Lung (tissue), 11 donors: ENCODE measurements at regions not wholly inside any gene's neighbourhood (a gene's known extent, or its start where the extent isn't known, plus 50 kb on each side); places are given as distances from the start of the nearest gene placed in this dataset.

ENCODE experiments used
- ATAC-seq: fragments of 200-7000 bp; cut with Tn5 transposase; one replicate; pipeline ENCODE4 v1.9.1; 2020; ENCODE audit warnings: moderate number of reproducible peaks; ENCODE audit not compliant: insufficient read depth, low FRiP score
- DNase-seq, 3 donors: peaks; one replicate each; pipeline ENCODE4 v3.0.0-alpha.2; 2013 to 2017
- H3K27ac ChIP-seq, 2 donors: one replicate each; pipeline ENCODE4 v1.5.1; 2013; ENCODE audit warnings: mild to moderate bottlenecking in 2 of 2, moderate library complexity in 2 of 2, control low read depth in 1 of 2, inconsistent platforms in 1 of 2, low read depth in 1 of 2, low read length in 1 of 2
- H3K27me3 ChIP-seq, 3 donors: one replicate each; pipeline ENCODE4 v1.5.1; 2013; ENCODE audit warnings: low read length in 2 of 3; ENCODE audit not compliant: control insufficient read depth in 3 of 3, insufficient read depth in 3 of 3
- H3K36me3 ChIP-seq, 4 donors: one replicate each; pipeline ENCODE4 v1.5.1; 2013; ENCODE audit warnings: low read length in 4 of 4, mild to moderate bottlenecking in 1 of 4, moderate library complexity in 1 of 4; ENCODE audit not compliant: control insufficient read depth in 4 of 4, insufficient read depth in 4 of 4
- H3K4me1 ChIP-seq, 5 donors: one replicate each; pipeline ENCODE4 v1.5.1; 2013; ENCODE audit warnings: low read length in 5 of 5, mild to moderate bottlenecking in 2 of 5, moderate library complexity in 1 of 5; ENCODE audit not compliant: control insufficient read depth in 5 of 5, insufficient read depth in 5 of 5
- H3K4me3 ChIP-seq: one replicate; pipeline ENCODE4 v1.5.1; 2013; ENCODE audit warnings: mild to moderate bottlenecking, control low read depth, moderate library complexity
- H3K9ac ChIP-seq, 2 donors: one replicate each; pipeline ENCODE4 v1.5.1; 2013; ENCODE audit warnings: low read length in 2 of 2, control low read depth in 1 of 2; ENCODE audit not compliant: insufficient read depth in 1 of 2
- H3K9me3 ChIP-seq, 4 donors: one replicate each; pipeline ENCODE4 v1.5.1; 2013; ENCODE audit warnings: low read length in 3 of 4, mild to moderate bottlenecking in 1 of 4, moderate library complexity in 1 of 4; ENCODE audit not compliant: control insufficient read depth in 4 of 4, insufficient read depth in 3 of 4
- WGBS, 2 donors: extraction: QIAGEN DNeasy Blood & Tissue Kit; methylation state at CpG; one replicate each; pipeline ENCODE4 v1.1.7; 2013; 5-methylcytosine and 5-hydroxymethylcytosine counted together
- TF ChIP-seq, protein P1 (sequence below): IDR thresholded peaks from 2 replicates; pipeline ENCODE4 v1.5.1; 2012; ENCODE audit warnings: mild to moderate bottlenecking; ENCODE audit errors: control extremely low read depth, extremely low read depth
- donor health status: control.
- donor health status: control.
- donor health status: Bipolar disorder and iron deficiency.
- donor health status: healthy.
- donor health status: DM: yes; HTN: yes; CAD: no.

DNA sequence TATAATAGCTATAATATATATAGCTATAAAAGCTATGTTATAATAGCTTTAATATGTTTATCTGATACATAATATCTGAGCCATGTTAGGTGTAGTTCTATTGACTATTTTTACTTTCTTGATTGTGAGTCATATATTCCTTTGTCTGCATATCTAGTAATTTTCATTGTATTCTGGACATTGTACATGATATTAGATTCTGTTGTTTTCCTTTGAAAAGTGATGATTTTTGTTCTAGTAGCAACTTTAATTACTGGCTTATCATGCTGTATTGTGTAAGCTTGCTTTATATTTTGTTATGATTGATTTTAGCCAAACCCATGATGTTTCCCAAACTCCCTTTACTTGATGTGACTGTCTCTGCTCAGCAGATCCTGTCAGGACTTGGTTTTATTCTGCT is 125.7 kb upstream of the TCF4 start:
- Histone ChIP-seq H3K27ac (no peak overlapping the region), H3K9ac (no peak overlapping the region), H3K4me3 (no peak overlapping the region), H3K9me3 (peaks cover 0 to 12% (median 6%) of the 10 kb centered on the region in 4 donors), H3K27me3 (no peaks in the 10 kb centered on the region), H3K36me3 (no peaks in the 10 kb centered on the region), H3K4me1 (no peaks in the 10 kb centered on the region)
- TF ChIP-seq, protein P1, sequence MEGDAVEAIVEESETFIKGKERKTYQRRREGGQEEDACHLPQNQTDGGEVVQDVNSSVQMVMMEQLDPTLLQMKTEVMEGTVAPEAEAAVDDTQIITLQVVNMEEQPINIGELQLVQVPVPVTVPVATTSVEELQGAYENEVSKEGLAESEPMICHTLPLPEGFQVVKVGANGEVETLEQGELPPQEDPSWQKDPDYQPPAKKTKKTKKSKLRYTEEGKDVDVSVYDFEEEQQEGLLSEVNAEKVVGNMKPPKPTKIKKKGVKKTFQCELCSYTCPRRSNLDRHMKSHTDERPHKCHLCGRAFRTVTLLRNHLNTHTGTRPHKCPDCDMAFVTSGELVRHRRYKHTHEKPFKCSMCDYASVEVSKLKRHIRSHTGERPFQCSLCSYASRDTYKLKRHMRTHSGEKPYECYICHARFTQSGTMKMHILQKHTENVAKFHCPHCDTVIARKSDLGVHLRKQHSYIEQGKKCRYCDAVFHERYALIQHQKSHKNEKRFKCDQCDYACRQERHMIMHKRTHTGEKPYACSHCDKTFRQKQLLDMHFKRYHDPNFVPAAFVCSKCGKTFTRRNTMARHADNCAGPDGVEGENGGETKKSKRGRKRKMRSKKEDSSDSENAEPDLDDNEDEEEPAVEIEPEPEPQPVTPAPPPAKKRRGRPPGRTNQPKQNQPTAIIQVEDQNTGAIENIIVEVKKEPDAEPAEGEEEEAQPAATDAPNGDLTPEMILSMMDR, result no peak
- no peak for DNase-seq
- no peak for ATAC-seq

DNA sequence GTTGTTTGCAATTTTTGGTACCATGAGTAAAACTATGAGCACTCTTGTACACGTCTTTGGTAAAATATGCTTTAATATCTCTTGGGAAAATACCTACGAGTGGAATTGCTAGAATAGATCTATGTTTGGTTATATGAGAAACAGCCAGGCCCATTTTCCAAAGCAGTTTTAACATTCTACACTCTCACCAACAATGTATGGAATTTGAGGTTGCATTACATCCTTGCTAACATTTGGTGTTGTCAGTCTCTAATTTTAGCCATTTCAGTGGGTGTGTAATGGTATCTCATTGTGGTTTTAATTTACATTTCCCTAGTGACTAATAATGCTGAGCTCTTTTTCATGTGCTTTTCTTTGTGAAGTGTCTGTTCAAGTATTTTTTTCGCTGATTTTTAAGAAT is 118.9 kb upstream of the TCF4 start:
- no peak for DNase-seq
- peaks cover 0 to 4% (median 0%) of the 10 kb centered on the region in 4 donors for H3K9me3 ChIP-seq
- WGBS, 2 donors, result 86 to 92% methylated on average over 3 of the region's 3 CpGs
- TF ChIP-seq, protein P1, result no peak
- H3K9ac ChIP-seq, result no peak overlapping the region
- no peaks in the 10 kb centered on the region for H3K4me1 ChIP-seq
- no peaks in the 10 kb centered on the region for H3K27me3 ChIP-seq
- H3K27ac ChIP-seq, result no peak overlapping the region
- no peaks in the 10 kb centered on the region for H3K36me3 ChIP-seq
- ATAC-seq, result no peak
- H3K4me3 ChIP-seq, result no peak overlapping the region

DNA sequence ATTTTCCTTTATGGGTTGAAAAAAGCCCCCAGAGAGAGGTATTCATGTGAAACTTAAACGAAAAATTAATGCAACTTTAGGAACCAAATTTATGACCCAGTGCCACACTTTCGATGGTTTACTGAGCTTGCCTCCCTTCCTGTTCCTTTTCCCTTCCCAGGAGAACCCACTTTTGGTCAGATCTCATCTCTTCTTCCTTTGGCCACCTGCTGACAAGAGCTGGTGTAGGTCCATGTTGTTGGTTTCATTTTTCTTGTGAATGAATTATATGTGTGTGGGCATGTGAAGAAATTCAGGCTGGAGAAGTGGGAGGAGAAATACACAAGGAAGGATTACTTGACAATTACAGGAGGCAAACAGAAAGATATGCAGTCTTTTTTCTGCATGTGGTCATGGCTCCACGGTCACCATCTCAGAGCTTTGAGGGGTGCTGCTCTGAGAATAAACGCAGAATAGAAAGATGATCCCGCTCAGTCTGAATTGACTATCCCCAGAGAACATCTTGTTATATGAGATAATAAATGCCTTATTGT is 111.3 kb upstream of the TCF4 start:
- Histone ChIP-seq H3K4me1 (peaks cover 0 to 2% (median 0%) of the 10 kb centered on the region in 5 donors), H3K36me3 (no peaks in the 10 kb centered on the region), H3K4me3 (no peak overlapping the region), H3K27ac (no peak overlapping the region), H3K9ac (no peak overlapping the region), H3K9me3 (peaks cover 0 to 4% (median 1%) of the 10 kb centered on the region in 4 donors), H3K27me3 (no peaks in the 10 kb centered on the region)
- ATAC-seq (no peak), DNase-seq (no peak)
- TF ChIP-seq, protein P1, result no peak
- 71 to 78% methylated on average over 5 of the region's 5 CpGs for WGBS, 2 donors

DNA sequence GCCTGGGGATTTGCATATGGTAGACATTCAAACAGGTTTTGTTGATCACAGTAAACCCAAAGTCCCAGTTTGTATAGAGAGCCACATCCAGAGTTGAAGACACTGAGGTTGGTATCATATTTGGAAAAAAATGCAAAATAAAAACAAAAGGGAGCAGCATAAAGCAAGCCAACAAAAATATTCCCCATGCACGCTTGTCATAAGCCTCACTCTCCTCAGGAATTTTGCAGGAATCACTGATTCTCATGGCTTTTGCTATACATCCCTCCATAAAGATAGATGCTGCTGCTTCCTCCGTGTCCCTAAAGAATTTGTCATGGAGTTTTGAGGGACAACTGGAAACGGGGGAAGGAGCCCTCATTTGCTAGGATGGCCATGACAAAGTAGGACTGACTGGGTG is 108.8 kb upstream of the TCF4 start:
- ATAC-seq, result no peak
- Histone ChIP-seq H3K27ac (no peak overlapping the region), H3K9me3 (peaks cover 0 to 2% (median 0%) of the 10 kb centered on the region in 4 donors), H3K9ac (no peak overlapping the region), H3K4me3 (no peak overlapping the region), H3K27me3 (no peaks in the 10 kb centered on the region), H3K36me3 (no peaks in the 10 kb centered on the region), H3K4me1 (peaks cover 0 to 2% (median 0%) of the 10 kb centered on the region in 5 donors)
- TF ChIP-seq, protein P1, result no peak
- 91% methylated on average over 3 of the region's 3 CpGs for WGBS, 2 donors
- no peak for DNase-seq
